Panc1 (cell line): ENCODE measurements at regions not wholly inside any gene's neighbourhood (a gene's known extent, or its start where the extent isn't known, plus 50 kb on each side); places are given as distances from the start of the nearest gene placed in this dataset.

Experiments
- ATAC-seq: fragments of 200-7000 bp; cut with Tn5 transposase; 2 replicates; pipeline ENCODE4 v1.9.1; 2020; ENCODE audit warnings: mild to moderate bottlenecking, moderate library complexity
- BruUV-seq: library from RNA; stranded (reverse); fragments of 400-500 nt; replicated peaks from 2 replicates; lab custom pipeline; 2021; lab: Mats Ljungman, UMichigan
- CTCF ChIA-PET: fragments of 300-600 bp; sonication (Branson Sonifier 250); formaldehyde crosslinking; loops from one replicate; lab custom pipeline; 2022; ENCODE audit warnings: antibody characterized with exemption; lab: Charles Lee
- POLR2A ChIA-PET: fragments of 300-600 bp; sonication (Branson Sonifier 250); formaldehyde crosslinking; loops from one replicate; lab custom pipeline; 2022; ENCODE audit warnings: antibody characterized with exemption; lab: Charles Lee
- DNase-seq: peaks from one replicate; pipeline ENCODE4 v3.0.0-alpha.2; 2010; ENCODE audit warnings: low read depth, low spot score
- H3K27ac ChIP-seq: 2 replicates; pipeline ENCODE4 v1.5.1; 2011; ENCODE audit warnings: mild to moderate bottlenecking, low read length, inconsistent platforms
- H3K27me3 ChIP-seq: fragments of 200-500 bp; sonication (Bioruptor generic); 2 replicates; pipeline ENCODE4 v1.6.0; 2014; ENCODE audit warnings: low read length, inconsistent platforms; ENCODE audit not compliant: control insufficient read depth, insufficient read depth
- H3K36me3 ChIP-seq: fragments of 200-500 bp; sonication (Bioruptor generic); 2 replicates; pipeline ENCODE4 v1.5.1; 2014; ENCODE audit warnings: inconsistent platforms, mild to moderate bottlenecking, low read length, moderate library complexity; ENCODE audit not compliant: control insufficient read depth, insufficient read depth
- H3K4me1 ChIP-seq: 2 replicates; pipeline ENCODE4 v1.5.1; 2011; ENCODE audit warnings: inconsistent platforms, mild to moderate bottlenecking, low read length, moderate library complexity; ENCODE audit not compliant: control insufficient read depth, insufficient read depth
- H3K4me3 ChIP-seq, 2 experiments: 2 replicates each; pipeline ENCODE4 v1.5.1; 2011 to 2012; ENCODE audit warnings: low read depth in 2 of 2, low read length in 2 of 2, mild to moderate bottlenecking in 2 of 2, inconsistent platforms in 1 of 2, moderate library complexity in 1 of 2
- H3K9me3 ChIP-seq: fragments of 200-500 bp; sonication (Bioruptor generic); 2 replicates; pipeline ENCODE4 v1.5.1; 2014; ENCODE audit warnings: low read depth, mild to moderate bottlenecking, inconsistent platforms, low read length, moderate library complexity; ENCODE audit not compliant: control insufficient read depth, insufficient read depth
- CTCF ChIP-seq: fragments of 450-650 bp; IDR thresholded peaks from 2 replicates; pipeline ENCODE4 v1.5.1; 2017; ENCODE audit warnings: mild to moderate bottlenecking
- POLR2AphosphoS5 ChIP-seq: IDR thresholded peaks from 2 replicates; pipeline ENCODE4 v1.6.1; 2012; ENCODE audit warnings: mild to moderate bottlenecking, low read depth, low read length, moderate library complexity
- REST ChIP-seq, 2 experiments: IDR thresholded peaks; 2 replicates each; pipeline ENCODE4 v1.6.1; 2011 to 2012; ENCODE audit warnings: low read depth in 2 of 2, control low read depth in 1 of 2, low read length in 1 of 2, mild to moderate bottlenecking in 1 of 2, moderate library complexity in 1 of 2; ENCODE audit not compliant: insufficient read depth in 1 of 2
- SIN3A ChIP-seq: IDR thresholded peaks from 2 replicates; pipeline ENCODE4 v1.6.1; 2012; ENCODE audit warnings: low read depth, mild to moderate bottlenecking, low read length, moderate library complexity, borderline replicate concordance; ENCODE audit not compliant: insufficient read depth
- TCF7L2 ChIP-seq: IDR thresholded peaks from 2 replicates; pipeline ENCODE4 v1.6.1; 2011; ENCODE audit warnings: mild to moderate bottlenecking, low read depth, low read length, inconsistent platforms
- in situ Hi-C: cut with HindIII; loops from 2 replicates; pipeline ENCODE4 v1.10.0; 2016; ENCODE audit warnings: low sequenced_read_pairs, low pct_unique_long_range_greater_than_20kb
- intact Hi-C: fragments of 100-400 bp; cut with micrococcal nuclease; formaldehyde crosslinking; loops from one replicate; pipeline ENCODE4 v1.10.0; 2022; ENCODE audit not compliant: unreplicated experiment

- intact Hi-C loops: no loop called here
- DNase-seq (no peak), ATAC-seq (no peak)
- BruUV-seq: no TSS peak
- Histone ChIP-seq H3K27ac (no peak overlapping the region), H3K4me1 (no peaks in the 10 kb centered on the region), H3K27me3 (peaks cover 19% of the 10 kb centered on the region), H3K4me3 (no peak overlapping the region), H3K9me3 (no peaks in the 10 kb centered on the region), H3K36me3 (no peaks in the 10 kb centered on the region)
- CTCF ChIA-PET: no interaction called here
- no peak for TF ChIP-seq REST (IDR thresholded peaks at IDR 0.05; ENCODE audit: insufficient read depth in 1 of 2, low read depth in 2 of 2, low read length in 1 of 2)
- TF ChIP-seq SIN3A: no peak
- no peak for TF ChIP-seq TCF7L2
- no peak for TF ChIP-seq CTCF
- in situ Hi-C loops: no loop called here
- POLR2A ChIA-PET: no interaction called here
These were observed 142.2 kb downstream of the URB2 start for GRCh38 chr1:229768232-229768631.

GRCh38 chr1:229769006-229769405 lies 143.0 kb downstream of the URB2 start:
- no TSS peak for BruUV-seq
- Histone ChIP-seq H3K4me3 (no peak overlapping the region), H3K27me3 (peaks cover 21% of the 10 kb centered on the region), H3K9me3 (no peaks in the 10 kb centered on the region), H3K27ac (no peak overlapping the region), H3K4me1 (no peaks in the 10 kb centered on the region), H3K36me3 (no peaks in the 10 kb centered on the region)
- ATAC-seq (no peak), DNase-seq (no peak)
- TF ChIP-seq SIN3A (no peak), TCF7L2 (no peak), POLR2AphosphoS5 (no peak), CTCF (no peak), REST (IDR thresholded peaks at IDR 0.05; ENCODE audit: insufficient read depth in 1 of 2, low read depth in 2 of 2, low read length in 1 of 2) (no peak)
- ChIA-PET CTCF (no interaction called here), POLR2A (no interaction called here)
- intact Hi-C loops (no loop called here), in situ Hi-C loops (no loop called here)
